H7 (cell line): ENCODE measurements at regions not wholly inside any gene's neighbourhood (a gene's known extent, or its start where the extent isn't known, plus 50 kb on each side); places are given as distances from the start of the nearest gene placed in this dataset.

ENCODE experiments used
- DNase-seq: peaks from one replicate; pipeline ENCODE4 v3.0.0; 2012
- H3K27me3 ChIP-seq: 2 replicates; pipeline ENCODE4 v1.6.0; 2011; ENCODE audit warnings: mild to moderate bottlenecking, low read length; ENCODE audit not compliant: control insufficient read depth, insufficient read depth
- H3K36me3 ChIP-seq: replicated peaks from 2 replicates; pipeline ENCODE4 v1.5.1; 2011; ENCODE audit warnings: low read length; ENCODE audit not compliant: control insufficient read depth, insufficient read depth
- H3K4me3 ChIP-seq: 2 replicates; pipeline ENCODE4 v1.5.1; 2011; ENCODE audit warnings: low read depth, mild to moderate bottlenecking, control low read depth, low read length, moderate library complexity; ENCODE audit not compliant: insufficient read depth

DNA sequence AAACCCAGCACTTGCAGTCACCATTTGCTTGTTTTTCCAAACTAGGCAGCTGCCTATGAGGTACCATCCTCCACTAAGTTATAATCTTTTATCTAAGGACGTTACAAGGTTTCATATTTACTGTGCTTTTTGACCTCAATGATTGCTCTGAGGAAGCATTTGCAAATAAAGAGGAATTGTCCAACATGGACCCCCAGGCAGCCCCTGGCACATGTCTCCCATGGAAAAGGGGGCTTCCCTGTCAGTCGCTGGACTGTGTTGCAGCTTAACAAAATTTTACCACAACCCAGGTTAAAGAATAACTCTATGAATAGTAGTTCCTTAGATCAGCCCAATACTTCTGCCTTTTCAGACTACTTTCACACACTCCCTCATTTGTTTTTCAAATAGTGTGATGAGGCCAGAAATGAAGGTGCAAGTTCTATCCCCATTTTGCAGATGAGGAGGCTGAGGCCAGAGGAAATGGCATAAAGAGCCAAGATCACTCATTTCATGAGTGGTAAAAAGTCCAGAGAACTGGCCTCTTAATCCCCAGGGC lies 52.8 kb upstream of the ZPBP start:
- DNase-seq, result no peak
- Histone ChIP-seq H3K36me3 (no peaks in the 10 kb centered on the region), H3K27me3 (no peaks in the 10 kb centered on the region), H3K4me3 (no peak overlapping the region)

DNA sequence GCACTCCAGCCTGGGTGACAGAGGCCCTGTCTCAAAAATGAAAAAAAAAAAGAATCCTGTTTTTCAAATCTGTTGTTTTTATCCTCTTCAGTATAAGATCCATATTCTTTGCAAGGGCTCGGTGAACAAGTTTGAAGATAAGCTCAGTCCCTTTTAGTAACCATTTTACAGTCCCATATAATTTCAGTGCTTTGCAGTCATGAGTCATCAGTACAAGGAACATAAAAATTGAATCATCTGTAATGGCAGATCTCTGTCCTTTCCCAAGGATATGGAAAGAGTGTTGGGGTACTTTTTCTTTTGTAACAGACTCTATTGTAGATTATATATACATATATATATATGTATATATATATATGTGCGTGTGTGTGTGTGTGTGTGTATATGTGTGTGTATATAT lies 52.2 kb upstream of the ZPBP start:
- H3K36me3 ChIP-seq, result no peaks in the 10 kb centered on the region
- no peak for DNase-seq
- H3K27me3 ChIP-seq, result no peaks in the 10 kb centered on the region
- no peak overlapping the region for H3K4me3 ChIP-seq
